Panc1 (cell line): ENCODE measurements at regions not wholly inside any gene's neighbourhood (a gene's known extent, or its start where the extent isn't known, plus 50 kb on each side); places are given as distances from the start of the nearest gene placed in this dataset.

Experiments used
- ATAC-seq: fragments of 200-7000 bp; cut with Tn5 transposase; 2 replicates; pipeline ENCODE4 v1.9.1; 2020; ENCODE audit warnings: mild to moderate bottlenecking, moderate library complexity
- BruUV-seq: library from RNA; stranded (reverse); fragments of 400-500 nt; replicated peaks from 2 replicates; lab custom pipeline; 2021; lab: Mats Ljungman, UMichigan
- CTCF ChIA-PET: fragments of 300-600 bp; sonication (Branson Sonifier 250); formaldehyde crosslinking; loops from one replicate; lab custom pipeline; 2022; ENCODE audit warnings: antibody characterized with exemption; lab: Charles Lee
- POLR2A ChIA-PET: fragments of 300-600 bp; sonication (Branson Sonifier 250); formaldehyde crosslinking; loops from one replicate; lab custom pipeline; 2022; ENCODE audit warnings: antibody characterized with exemption; lab: Charles Lee
- DNase-seq: peaks from one replicate; pipeline ENCODE4 v3.0.0-alpha.2; 2010; ENCODE audit warnings: low read depth, low spot score
- H3K27ac ChIP-seq: 2 replicates; pipeline ENCODE4 v1.5.1; 2011; ENCODE audit warnings: mild to moderate bottlenecking, low read length, inconsistent platforms
- H3K27me3 ChIP-seq: fragments of 200-500 bp; sonication (Bioruptor generic); 2 replicates; pipeline ENCODE4 v1.6.0; 2014; ENCODE audit warnings: low read length, inconsistent platforms; ENCODE audit not compliant: control insufficient read depth, insufficient read depth
- H3K36me3 ChIP-seq: fragments of 200-500 bp; sonication (Bioruptor generic); 2 replicates; pipeline ENCODE4 v1.5.1; 2014; ENCODE audit warnings: inconsistent platforms, mild to moderate bottlenecking, low read length, moderate library complexity; ENCODE audit not compliant: control insufficient read depth, insufficient read depth
- H3K4me1 ChIP-seq: 2 replicates; pipeline ENCODE4 v1.5.1; 2011; ENCODE audit warnings: inconsistent platforms, mild to moderate bottlenecking, low read length, moderate library complexity; ENCODE audit not compliant: control insufficient read depth, insufficient read depth
- H3K4me3 ChIP-seq, 2 experiments: 2 replicates each; pipeline ENCODE4 v1.5.1; 2011 to 2012; ENCODE audit warnings: low read depth in 2 of 2, low read length in 2 of 2, mild to moderate bottlenecking in 2 of 2, inconsistent platforms in 1 of 2, moderate library complexity in 1 of 2
- H3K9me3 ChIP-seq: fragments of 200-500 bp; sonication (Bioruptor generic); 2 replicates; pipeline ENCODE4 v1.5.1; 2014; ENCODE audit warnings: low read depth, mild to moderate bottlenecking, inconsistent platforms, low read length, moderate library complexity; ENCODE audit not compliant: control insufficient read depth, insufficient read depth
- POLR2AphosphoS5 ChIP-seq: IDR thresholded peaks from 2 replicates; pipeline ENCODE4 v1.6.1; 2012; ENCODE audit warnings: mild to moderate bottlenecking, low read depth, low read length, moderate library complexity
- SIN3A ChIP-seq: IDR thresholded peaks from 2 replicates; pipeline ENCODE4 v1.6.1; 2012; ENCODE audit warnings: low read depth, mild to moderate bottlenecking, low read length, moderate library complexity, borderline replicate concordance; ENCODE audit not compliant: insufficient read depth
- TCF7L2 ChIP-seq: IDR thresholded peaks from 2 replicates; pipeline ENCODE4 v1.6.1; 2011; ENCODE audit warnings: mild to moderate bottlenecking, low read depth, low read length, inconsistent platforms
- in situ Hi-C: cut with HindIII; loops from 2 replicates; pipeline ENCODE4 v1.10.0; 2016; ENCODE audit warnings: low sequenced_read_pairs, low pct_unique_long_range_greater_than_20kb
- intact Hi-C: fragments of 100-400 bp; cut with micrococcal nuclease; formaldehyde crosslinking; loops from one replicate; pipeline ENCODE4 v1.10.0; 2022; ENCODE audit not compliant: unreplicated experiment
- TF ChIP-seq, protein P1 (sequence below): fragments of 450-650 bp; IDR thresholded peaks from 2 replicates; pipeline ENCODE4 v1.5.1; 2017; ENCODE audit warnings: mild to moderate bottlenecking
- TF ChIP-seq, protein P2 (sequence below), 2 experiments: IDR thresholded peaks; 2 replicates each; pipeline ENCODE4 v1.6.1; 2011 to 2012; ENCODE audit warnings: low read depth in 2 of 2, control low read depth in 1 of 2, low read length in 1 of 2, mild to moderate bottlenecking in 1 of 2, moderate library complexity in 1 of 2; ENCODE audit not compliant: insufficient read depth in 1 of 2

DNA sequence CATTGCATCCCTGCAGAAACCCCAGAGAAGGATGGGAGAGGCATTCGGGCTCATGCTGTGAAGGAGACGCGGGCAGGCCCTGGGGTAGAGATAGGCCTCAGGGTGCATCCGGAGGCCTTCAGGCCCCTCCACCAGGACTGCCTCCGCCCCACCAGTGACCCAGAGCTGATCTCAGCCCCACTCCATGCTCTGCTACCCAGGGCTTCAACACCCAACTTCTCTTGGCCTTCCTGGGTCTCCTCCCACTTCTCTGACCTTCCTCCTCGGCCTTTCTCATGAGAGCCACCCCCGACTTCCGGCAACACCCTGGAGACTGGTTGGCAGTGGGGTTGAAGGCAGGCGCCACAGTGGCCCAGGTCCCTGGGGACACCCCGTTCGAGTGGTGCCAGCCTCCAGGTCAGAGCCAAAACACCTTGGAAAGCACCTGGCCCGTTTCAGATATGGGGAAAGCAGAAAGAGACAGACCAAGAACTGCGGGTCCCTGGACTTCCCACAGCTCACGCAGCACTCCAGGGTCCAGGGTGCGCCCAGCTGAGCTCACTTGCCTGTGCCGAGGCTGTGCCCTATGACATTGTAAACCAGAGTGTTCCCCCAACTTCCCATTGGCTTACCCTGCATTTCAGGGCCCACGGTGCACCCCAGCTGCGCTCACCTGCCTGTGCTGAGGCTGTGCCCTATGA is 65.1 kb upstream of the OLFM1 start:
- no peak for TF ChIP-seq TCF7L2
- TF ChIP-seq, protein P1, sequence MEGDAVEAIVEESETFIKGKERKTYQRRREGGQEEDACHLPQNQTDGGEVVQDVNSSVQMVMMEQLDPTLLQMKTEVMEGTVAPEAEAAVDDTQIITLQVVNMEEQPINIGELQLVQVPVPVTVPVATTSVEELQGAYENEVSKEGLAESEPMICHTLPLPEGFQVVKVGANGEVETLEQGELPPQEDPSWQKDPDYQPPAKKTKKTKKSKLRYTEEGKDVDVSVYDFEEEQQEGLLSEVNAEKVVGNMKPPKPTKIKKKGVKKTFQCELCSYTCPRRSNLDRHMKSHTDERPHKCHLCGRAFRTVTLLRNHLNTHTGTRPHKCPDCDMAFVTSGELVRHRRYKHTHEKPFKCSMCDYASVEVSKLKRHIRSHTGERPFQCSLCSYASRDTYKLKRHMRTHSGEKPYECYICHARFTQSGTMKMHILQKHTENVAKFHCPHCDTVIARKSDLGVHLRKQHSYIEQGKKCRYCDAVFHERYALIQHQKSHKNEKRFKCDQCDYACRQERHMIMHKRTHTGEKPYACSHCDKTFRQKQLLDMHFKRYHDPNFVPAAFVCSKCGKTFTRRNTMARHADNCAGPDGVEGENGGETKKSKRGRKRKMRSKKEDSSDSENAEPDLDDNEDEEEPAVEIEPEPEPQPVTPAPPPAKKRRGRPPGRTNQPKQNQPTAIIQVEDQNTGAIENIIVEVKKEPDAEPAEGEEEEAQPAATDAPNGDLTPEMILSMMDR: no peak
- TF ChIP-seq POLR2AphosphoS5: no peak
- TF ChIP-seq, protein P2, sequence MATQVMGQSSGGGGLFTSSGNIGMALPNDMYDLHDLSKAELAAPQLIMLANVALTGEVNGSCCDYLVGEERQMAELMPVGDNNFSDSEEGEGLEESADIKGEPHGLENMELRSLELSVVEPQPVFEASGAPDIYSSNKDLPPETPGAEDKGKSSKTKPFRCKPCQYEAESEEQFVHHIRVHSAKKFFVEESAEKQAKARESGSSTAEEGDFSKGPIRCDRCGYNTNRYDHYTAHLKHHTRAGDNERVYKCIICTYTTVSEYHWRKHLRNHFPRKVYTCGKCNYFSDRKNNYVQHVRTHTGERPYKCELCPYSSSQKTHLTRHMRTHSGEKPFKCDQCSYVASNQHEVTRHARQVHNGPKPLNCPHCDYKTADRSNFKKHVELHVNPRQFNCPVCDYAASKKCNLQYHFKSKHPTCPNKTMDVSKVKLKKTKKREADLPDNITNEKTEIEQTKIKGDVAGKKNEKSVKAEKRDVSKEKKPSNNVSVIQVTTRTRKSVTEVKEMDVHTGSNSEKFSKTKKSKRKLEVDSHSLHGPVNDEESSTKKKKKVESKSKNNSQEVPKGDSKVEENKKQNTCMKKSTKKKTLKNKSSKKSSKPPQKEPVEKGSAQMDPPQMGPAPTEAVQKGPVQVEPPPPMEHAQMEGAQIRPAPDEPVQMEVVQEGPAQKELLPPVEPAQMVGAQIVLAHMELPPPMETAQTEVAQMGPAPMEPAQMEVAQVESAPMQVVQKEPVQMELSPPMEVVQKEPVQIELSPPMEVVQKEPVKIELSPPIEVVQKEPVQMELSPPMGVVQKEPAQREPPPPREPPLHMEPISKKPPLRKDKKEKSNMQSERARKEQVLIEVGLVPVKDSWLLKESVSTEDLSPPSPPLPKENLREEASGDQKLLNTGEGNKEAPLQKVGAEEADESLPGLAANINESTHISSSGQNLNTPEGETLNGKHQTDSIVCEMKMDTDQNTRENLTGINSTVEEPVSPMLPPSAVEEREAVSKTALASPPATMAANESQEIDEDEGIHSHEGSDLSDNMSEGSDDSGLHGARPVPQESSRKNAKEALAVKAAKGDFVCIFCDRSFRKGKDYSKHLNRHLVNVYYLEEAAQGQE (IDR thresholded peaks at IDR 0.05; ENCODE audit: insufficient read depth in 1 of 2, low read depth in 2 of 2, low read length in 1 of 2): no peak
- no peak for TF ChIP-seq SIN3A
- no TSS peak for BruUV-seq
- POLR2A ChIA-PET: no interaction called here

DNA sequence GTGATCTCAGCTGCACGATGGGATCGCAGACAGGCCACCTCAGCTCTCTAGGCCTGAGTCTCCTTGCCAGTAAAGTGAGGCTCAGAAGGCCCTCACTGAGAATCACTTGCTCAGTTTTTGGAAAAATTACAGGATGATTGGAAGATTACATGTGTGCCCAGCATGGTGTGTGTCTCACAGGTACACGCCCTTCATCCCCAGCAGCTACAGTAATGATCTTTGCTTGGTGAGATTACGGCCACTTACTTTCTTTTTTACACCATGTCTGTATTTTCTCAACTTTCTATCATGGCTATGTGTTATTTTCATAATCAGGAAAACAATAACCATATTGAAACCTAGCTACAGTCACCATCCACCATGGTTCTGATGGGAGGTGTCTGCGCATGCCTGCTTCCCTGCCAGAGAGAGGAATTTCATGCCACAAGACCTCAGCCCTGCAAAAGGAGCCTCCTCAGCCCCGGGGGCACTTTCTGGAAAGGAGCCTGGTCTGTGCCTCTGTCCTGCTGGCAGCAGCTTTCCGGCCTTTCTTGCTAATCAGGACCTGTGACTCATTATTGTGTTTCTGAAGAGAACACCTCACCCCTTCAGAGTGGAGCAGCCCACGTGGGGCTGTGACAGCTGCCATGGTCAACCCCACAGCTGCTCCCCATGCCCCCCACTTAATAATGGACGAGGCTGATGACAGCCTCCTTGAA is 64.2 kb upstream of the OLFM1 start:
- no TSS peak for BruUV-seq
- H3K27ac ChIP-seq: no peak overlapping the region
- no peaks in the 10 kb centered on the region; the same call in 1 of the 2 replicates for H3K27me3 ChIP-seq
- no peak for ATAC-seq
- H3K4me3 ChIP-seq: no peak overlapping the region
- intact Hi-C loops: no loop called here
- no peaks in the 10 kb centered on the region for H3K36me3 ChIP-seq
- TF ChIP-seq TCF7L2 (no peak), POLR2AphosphoS5 (no peak), SIN3A (no peak)
- TF ChIP-seq, protein P2 (IDR thresholded peaks at IDR 0.05; ENCODE audit: insufficient read depth in 1 of 2, low read depth in 2 of 2, low read length in 1 of 2): no peak
- TF ChIP-seq, protein P1: no peak
- ChIA-PET POLR2A (no interaction called here), CTCF (interaction anchor here (0.5 kb wide), 1 partner anchor 326 kb away, joined by 3 read pairs; no protein-coding TSS in a partner anchor)
- H3K4me1 ChIP-seq: no peaks in the 10 kb centered on the region
- in situ Hi-C loops: no loop called here
- H3K9me3 ChIP-seq: no peaks in the 10 kb centered on the region
- no peak for DNase-seq

More for the DNA sequence above, 65.1 kb upstream of the OLFM1 start:
- intact Hi-C loops (no loop called here), in situ Hi-C loops (no loop called here)
- Histone ChIP-seq H3K9me3 (no peaks in the 10 kb centered on the region), H3K27ac (no peak overlapping the region), H3K4me3 (no peak overlapping the region), H3K27me3 (no peaks in the 10 kb centered on the region; the same call in 1 of the 2 replicates), H3K4me1 (no peaks in the 10 kb centered on the region), H3K36me3 (no peaks in the 10 kb centered on the region)
- CTCF ChIA-PET: interaction anchor here (0.5 kb wide), 1 partner anchor 325 kb away, joined by 3 read pairs; no protein-coding TSS in a partner anchor
- DNase-seq (no peak), ATAC-seq (no peak)
